HG02981 (cell line): ENCODE measurements at regions not wholly inside any gene's neighbourhood (a gene's known extent, or its start where the extent isn't known, plus 50 kb on each side); places are given as distances from the start of the nearest gene placed in this dataset.

Source experiments
- ATAC-seq: cut with Tn5 transposase; IDR thresholded peaks from one replicate; pipeline ENCODE4 v1.9.1; 2021; ENCODE audit warnings: mild to moderate bottlenecking, moderate library complexity; ENCODE audit not compliant: unreplicated experiment

GRCh38 chrX:45714866-45715265 lies 514.2 kb upstream of the DIPK2B start:
- no peak for ATAC-seq

- no peak for ATAC-seq
Observed at GRCh38 chrX:45712067-45712466, 511.4 kb upstream of the DIPK2B start.

GRCh38 chrX:45711231-45711630 lies 510.6 kb upstream of the DIPK2B start:
- no peak for ATAC-seq

GRCh38 chrX:45710081-45710801 lies 509.6 kb upstream of the DIPK2B start:
- ATAC-seq = peak; percentile 83

GRCh38 chrX:45709381-45709780 lies 508.7 kb upstream of the DIPK2B start:
- ATAC-seq = no peak

GRCh38 chrX:45699158-45699557 lies 498.5 kb upstream of the DIPK2B start:
- no peak for ATAC-seq

- ATAC-seq = no peak
Observed at GRCh38 chrX:45697591-45697990, 496.9 kb upstream of the DIPK2B start.

- ATAC-seq = no peak
Observed at GRCh38 chrX:45696736-45697135, 496.1 kb upstream of the DIPK2B start.

- ATAC-seq = no peak
Observed at GRCh38 chrX:45689971-45690370, 489.3 kb upstream of the DIPK2B start.

GRCh38 chrX:45683914-45684313 lies 483.2 kb upstream of the DIPK2B start:
- no peak for ATAC-seq

- no peak for ATAC-seq
Observed at GRCh38 chrX:45681891-45682290, 481.2 kb upstream of the DIPK2B start.

- ATAC-seq = no peak
Observed at GRCh38 chrX:45669715-45670340, 469.2 kb upstream of the DIPK2B start.

- ATAC-seq = no peak
Observed at GRCh38 chrX:45668686-45669443, 468.2 kb upstream of the DIPK2B start.

- ATAC-seq = no peak
Observed at GRCh38 chrX:45667666-45668065, 467.0 kb upstream of the DIPK2B start.

- no peak for ATAC-seq
Observed at GRCh38 chrX:45664727-45665290, 464.1 kb upstream of the DIPK2B start.

GRCh38 chrX:45660477-45660876 lies 459.8 kb upstream of the DIPK2B start:
- ATAC-seq = no peak

GRCh38 chrX:45633419-45633818 lies 432.7 kb upstream of the DIPK2B start:
- no peak for ATAC-seq

- no peak for ATAC-seq
Observed at GRCh38 chrX:45632506-45632905, 431.8 kb upstream of the DIPK2B start.

- ATAC-seq = no peak
Observed at GRCh38 chrX:45630078-45630477, 429.4 kb upstream of the DIPK2B start.

- no peak for ATAC-seq
Observed at GRCh38 chrX:45628041-45628440, 427.4 kb upstream of the DIPK2B start.

- ATAC-seq = no peak
Observed at GRCh38 chrX:45623266-45623665, 422.6 kb upstream of the DIPK2B start.

GRCh38 chrX:45622538-45622937 lies 421.9 kb upstream of the DIPK2B start:
- ATAC-seq = no peak
